ENCODE measurements at regions not wholly inside any gene's neighbourhood (a gene's known extent, or its start where the extent isn't known, plus 50 kb on each side); places are given as distances from the start of the nearest gene placed in this dataset.

- H3K27ac ChIP-seq: no peak overlapping the region
- intact Hi-C loops (cut with DNase I): no loop called here
- no peak overlapping the region for H3K4me3 ChIP-seq
- TF ChIP-seq CTCF (IDR thresholded peaks at IDR 0.05): no peak
- ATAC-seq (no peak), DNase-seq (no peak)
- no peaks in the 10 kb centered on the region for H3K36me3 ChIP-seq
- H3K27me3 ChIP-seq (ENCODE audit: low read depth): no peaks in the 10 kb centered on the region
- no peaks in the 10 kb centered on the region for H3K9me3 ChIP-seq
- H3K4me1 ChIP-seq: no peaks in the 10 kb centered on the region
Observed at GRCh38 chr2:150007815-150008430, 420.3 kb upstream of the MMADHC start.

GRCh38 chr2:150006591-150006990, 419.0 kb upstream of the MMADHC start:
- Histone ChIP-seq H3K27me3 (ENCODE audit: low read depth) (no peaks in the 10 kb centered on the region), H3K9me3 (no peaks in the 10 kb centered on the region), H3K36me3 (no peaks in the 10 kb centered on the region), H3K4me3 (no peak overlapping the region), H3K27ac (no peak overlapping the region), H3K4me1 (no peaks in the 10 kb centered on the region)
- ATAC-seq (no peak), DNase-seq (no peak)
- intact Hi-C loops (cut with DNase I): no loop called here
- TF ChIP-seq CTCF (IDR thresholded peaks at IDR 0.05): no peak

GRCh38 chr2:150003544-150003943, 416.0 kb upstream of the MMADHC start:
- no peak overlapping the region for H3K27ac ChIP-seq
- no peaks in the 10 kb centered on the region for H3K9me3 ChIP-seq
- no peak for TF ChIP-seq CTCF (IDR thresholded peaks at IDR 0.05)
- no peaks in the 10 kb centered on the region for H3K4me1 ChIP-seq
- H3K36me3 ChIP-seq: no peaks in the 10 kb centered on the region
- H3K4me3 ChIP-seq: no peak overlapping the region
- ATAC-seq (no peak), DNase-seq (no peak)
- intact Hi-C loops (cut with DNase I): no loop called here
- H3K27me3 ChIP-seq (ENCODE audit: low read depth): no peaks in the 10 kb centered on the region

- Histone ChIP-seq H3K27me3 (ENCODE audit: low read depth) (no peaks in the 10 kb centered on the region), H3K4me1 (no peaks in the 10 kb centered on the region), H3K27ac (no peak overlapping the region), H3K9me3 (no peaks in the 10 kb centered on the region), H3K36me3 (no peaks in the 10 kb centered on the region), H3K4me3 (no peak overlapping the region)
- no peak for ATAC-seq
- intact Hi-C loops (cut with DNase I): no loop called here
- no peak for DNase-seq
- no peak for TF ChIP-seq CTCF (IDR thresholded peaks at IDR 0.05)
Observed at GRCh38 chr2:150001788-150002187, 414.2 kb upstream of the MMADHC start.

- H3K9me3 ChIP-seq: no peaks in the 10 kb centered on the region
- H3K27ac ChIP-seq: no peak overlapping the region
- H3K36me3 ChIP-seq: no peaks in the 10 kb centered on the region
- no peaks in the 10 kb centered on the region for H3K4me1 ChIP-seq
- ATAC-seq (no peak), DNase-seq (no peak)
- H3K27me3 ChIP-seq (ENCODE audit: low read depth): no peaks in the 10 kb centered on the region
- no peak overlapping the region for H3K4me3 ChIP-seq
- no peak for TF ChIP-seq CTCF (IDR thresholded peaks at IDR 0.05)
- intact Hi-C loops (cut with DNase I): no loop called here
Observed at GRCh38 chr2:149996901-149997300, 409.3 kb upstream of the MMADHC start.
